ENCODE measurements at regions not wholly inside any gene's neighbourhood (a gene's known extent, or its start where the extent isn't known, plus 50 kb on each side); places are given as distances from the start of the nearest gene placed in this dataset.

GRCh38 chr13:109968876-109969577 is 182.6 kb upstream of the IRS2 start:
- no peaks in the 10 kb centered on the region for H3K36me3 ChIP-seq
- no peak overlapping the region for H3K27ac ChIP-seq
- TF ChIP-seq CTCF (IDR thresholded peaks at IDR 0.05), result no peak
- 64 to 81% methylated on average over 12 of the region's 12 CpGs for WGBS, 2 donors
- intact Hi-C loops (cut with DNase I), result no loop called here
- no peaks in the 10 kb centered on the region for H3K27me3 ChIP-seq
- no peak overlapping the region for H3K4me3 ChIP-seq
- no peaks in the 10 kb centered on the region for H3K4me1 ChIP-seq
- no peak for FAIRE-seq
- no peaks in the 10 kb centered on the region for H3K9me3 ChIP-seq
- no peak for DNase-seq
- no peak for ATAC-seq

GRCh38 chr13:109963960-109964563 is 177.7 kb upstream of the IRS2 start:
- DNase-seq, result no peak
- Histone ChIP-seq H3K27me3 (no peaks in the 10 kb centered on the region), H3K36me3 (no peaks in the 10 kb centered on the region), H3K9me3 (no peaks in the 10 kb centered on the region), H3K4me3 (no peak overlapping the region), H3K27ac (no peak overlapping the region), H3K4me1 (no peaks in the 10 kb centered on the region)
- intact Hi-C loops (cut with DNase I), result no loop called here
- WGBS, 2 donors, result 48 to 65% methylated on average over 13 of the region's 13 CpGs
- no peak for FAIRE-seq
- no peak for TF ChIP-seq CTCF (IDR thresholded peaks at IDR 0.05)
- ATAC-seq, result no peak

- Histone ChIP-seq H3K27me3 (no peaks in the 10 kb centered on the region), H3K4me3 (no peak overlapping the region), H3K4me1 (no peaks in the 10 kb centered on the region), H3K27ac (no peak overlapping the region), H3K36me3 (no peaks in the 10 kb centered on the region), H3K9me3 (no peaks in the 10 kb centered on the region)
- DNase-seq (no peak), ATAC-seq (no peak), FAIRE-seq (no peak)
- 81 to 85% methylated on average over 7 of the region's 7 CpGs for WGBS, 2 donors
- intact Hi-C loops (cut with DNase I), result no loop called here
- no peak for TF ChIP-seq CTCF (IDR thresholded peaks at IDR 0.05)
Observed at GRCh38 chr13:109963384-109963783, 177.0 kb upstream of the IRS2 start.

- Histone ChIP-seq H3K27ac (no peak overlapping the region), H3K4me3 (no peak overlapping the region), H3K9me3 (no peaks in the 10 kb centered on the region), H3K27me3 (no peaks in the 10 kb centered on the region), H3K36me3 (no peaks in the 10 kb centered on the region), H3K4me1 (no peaks in the 10 kb centered on the region)
- 68 to 78% methylated on average over 1 of the region's 1 CpG for WGBS, 2 donors
- DNase-seq (no peak), FAIRE-seq (no peak), ATAC-seq (no peak)
- no peak for TF ChIP-seq CTCF (IDR thresholded peaks at IDR 0.05)
- intact Hi-C loops (cut with DNase I), result no loop called here
Observed at GRCh38 chr13:109959903-109960302, 173.5 kb upstream of the IRS2 start.

- no peak overlapping the region for H3K27ac ChIP-seq
- TF ChIP-seq CTCF (IDR thresholded peaks at IDR 0.05), result no peak
- intact Hi-C loops (cut with DNase I), result no loop called here
- H3K4me3 ChIP-seq, result no peak overlapping the region
- H3K4me1 ChIP-seq, result no peaks in the 10 kb centered on the region
- ATAC-seq (no peak), DNase-seq (no peak), FAIRE-seq (no peak)
- H3K9me3 ChIP-seq, result no peaks in the 10 kb centered on the region
- no peaks in the 10 kb centered on the region for H3K36me3 ChIP-seq
- WGBS, 2 donors, result 67 to 75% methylated on average over 5 of the region's 5 CpGs
- no peaks in the 10 kb centered on the region for H3K27me3 ChIP-seq
Observed at GRCh38 chr13:109957875-109958274, 171.5 kb upstream of the IRS2 start.

Data from pancreas (tissue), 10 donors.